Activated naive CD4-positive, alpha-beta T cell treated with anti-CD3 and anti-CD28 coated beads, Interleukin-2, amount 50 U/mL, for 24 hours (primary cell): ENCODE measurements at regions not wholly inside any gene's neighbourhood (a gene's known extent, or its start where the extent isn't known, plus 50 kb on each side); places are given as distances from the start of the nearest gene placed in this dataset.
"Not testable (repeated sequence)": the region's sequence is repeated elsewhere in the genome, so short reads cannot be mapped to it uniquely, and the experiment has no call there.

Experiments
- H3K27ac Mint-ChIP-seq: one replicate; pipeline ENCODE4 v1.8.0; 2021; ENCODE audit warnings: mild to moderate bottlenecking, mixed read lengths
- H3K27me3 Mint-ChIP-seq: one replicate; pipeline ENCODE4 v1.8.0; 2021; ENCODE audit warnings: mixed read lengths
- H3K36me3 Mint-ChIP-seq: one replicate; pipeline ENCODE4 v1.8.0; 2021; ENCODE audit warnings: mixed read lengths
- H3K4me1 Mint-ChIP-seq: one replicate; pipeline ENCODE4 v1.8.0; 2021; ENCODE audit warnings: mixed read lengths
- H3K4me3 Mint-ChIP-seq: one replicate; pipeline ENCODE4 v1.8.0; 2021; ENCODE audit warnings: mild to moderate bottlenecking, mixed read lengths
- H3K9me3 Mint-ChIP-seq: one replicate; pipeline ENCODE4 v1.8.0; 2021; ENCODE audit warnings: mixed read lengths

- Mint-ChIP-seq H3K27me3 (peaks cover 11% of the 10 kb centered on the region), H3K4me3 (peak overlapping the region; percentile 47), H3K27ac (peak overlapping the region; percentile 92), H3K9me3 (peaks cover 6% of the 10 kb centered on the region), H3K36me3 (no peaks in the 10 kb centered on the region), H3K4me1 (peaks cover 15% of the 10 kb centered on the region)
Observed at GRCh38 chr3:39639344-39640236, 169.8 kb upstream of the MYRIP start.

GRCh38 chr3:39641274-39641673 is 168.1 kb upstream of the MYRIP start:
- Mint-ChIP-seq H3K27ac (no peak overlapping the region), H3K27me3 (peaks cover 10% of the 10 kb centered on the region), H3K9me3 (peaks cover 11% of the 10 kb centered on the region), H3K4me3 (no peak overlapping the region), H3K36me3 (no peaks in the 10 kb centered on the region), H3K4me1 (peaks cover 15% of the 10 kb centered on the region)

GRCh38 chr3:39644176-39644575 is 165.2 kb upstream of the MYRIP start:
- Mint-ChIP-seq H3K4me3 (no peak overlapping the region), H3K27ac (no peak overlapping the region)

DNA sequence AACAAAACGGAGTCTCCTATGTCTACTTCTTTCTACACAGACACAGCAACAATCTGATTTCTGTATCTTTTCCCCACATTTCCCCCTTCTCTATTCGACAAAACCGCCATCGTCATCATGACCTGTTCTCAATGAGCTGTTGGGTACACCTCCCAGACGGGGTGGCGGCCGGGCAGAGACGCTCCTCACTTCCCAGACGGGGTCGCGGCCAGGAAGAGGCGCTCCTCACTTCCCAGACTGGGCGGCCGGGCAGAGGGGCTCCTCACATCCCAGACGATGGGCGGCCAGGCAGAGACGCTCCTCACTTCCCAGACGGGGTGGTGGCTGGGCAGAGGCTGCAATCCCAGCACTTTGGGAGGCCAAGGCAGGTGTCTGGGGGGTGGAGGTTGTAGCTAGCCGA is 158.2 kb upstream of the MYRIP start:
- not testable (repeated sequence) for H3K27me3 Mint-ChIP-seq

More at GRCh38 chr3:39644176-39644575, 165.2 kb upstream of the MYRIP start:
- H3K9me3 Mint-ChIP-seq: peaks cover 14% of the 10 kb centered on the region
- H3K36me3 Mint-ChIP-seq: no peaks in the 10 kb centered on the region
- peaks cover 13% of the 10 kb centered on the region for H3K4me1 Mint-ChIP-seq
- H3K27me3 Mint-ChIP-seq: peaks cover 10% of the 10 kb centered on the region

DNA sequence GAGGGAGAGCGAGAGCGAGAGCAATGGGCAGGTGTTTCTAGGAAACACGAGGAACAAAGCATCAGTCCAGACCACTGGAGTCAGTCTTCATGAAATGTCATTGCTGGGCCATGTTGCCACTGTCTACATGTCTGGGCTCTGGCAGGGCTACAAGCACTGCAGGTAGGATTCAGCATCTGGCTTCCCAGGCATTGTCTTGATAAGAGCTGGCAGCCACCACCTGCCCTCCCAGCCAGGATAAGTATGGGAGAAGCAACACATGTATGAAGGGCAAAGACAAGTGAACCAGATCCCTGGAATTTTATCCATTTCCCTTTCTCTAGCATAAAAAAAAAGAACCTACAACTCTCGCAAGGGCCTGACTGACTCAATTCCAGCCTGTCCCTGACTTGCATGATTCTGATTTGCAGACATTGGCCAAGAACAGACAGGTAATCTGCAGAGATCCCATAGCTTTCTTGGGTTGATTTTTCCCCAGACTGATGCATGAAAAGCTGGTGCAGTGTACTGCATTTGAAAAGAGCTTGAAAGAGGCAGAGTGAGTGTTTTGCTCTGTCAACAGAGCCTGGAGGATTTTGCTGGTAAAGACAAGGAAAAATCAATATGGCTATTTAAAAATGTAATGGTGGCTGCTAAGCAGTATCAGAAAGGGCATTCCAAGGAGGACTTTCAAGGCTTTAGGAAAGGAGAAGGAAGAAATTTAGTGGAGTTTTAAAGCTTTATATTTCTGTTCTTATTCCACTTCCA is 157.2 kb upstream of the MYRIP start:
- H3K27me3 Mint-ChIP-seq: peaks cover 1% of the 10 kb centered on the region
- H3K4me1 Mint-ChIP-seq: no peaks in the 10 kb centered on the region
- H3K4me3 Mint-ChIP-seq: no peak overlapping the region
- no peaks in the 10 kb centered on the region for H3K36me3 Mint-ChIP-seq
- H3K27ac Mint-ChIP-seq: no peak overlapping the region
- no peaks in the 10 kb centered on the region for H3K9me3 Mint-ChIP-seq

More for the DNA sequence above, 158.2 kb upstream of the MYRIP start:
- H3K4me3 Mint-ChIP-seq, H3K9me3 Mint-ChIP-seq, H3K36me3 Mint-ChIP-seq, H3K4me1 Mint-ChIP-seq, H3K27ac Mint-ChIP-seq: not testable (repeated sequence)

GRCh38 chr3:39655718-39656117 is 153.7 kb upstream of the MYRIP start:
- not testable (repeated sequence) for H3K27ac Mint-ChIP-seq, H3K9me3 Mint-ChIP-seq, H3K36me3 Mint-ChIP-seq, H3K4me1 Mint-ChIP-seq, H3K4me3 Mint-ChIP-seq, H3K27me3 Mint-ChIP-seq

- no peaks in the 10 kb centered on the region for H3K4me1 Mint-ChIP-seq
- no peaks in the 10 kb centered on the region for H3K36me3 Mint-ChIP-seq
- H3K27me3 Mint-ChIP-seq: peaks cover 1% of the 10 kb centered on the region
- H3K4me3 Mint-ChIP-seq: no peak overlapping the region
- no peaks in the 10 kb centered on the region for H3K9me3 Mint-ChIP-seq
- H3K27ac Mint-ChIP-seq: no peak overlapping the region
Observed at GRCh38 chr3:39657075-39657474, 152.3 kb upstream of the MYRIP start.

GRCh38 chr3:39657775-39658174 is 151.6 kb upstream of the MYRIP start:
- H3K4me1 Mint-ChIP-seq: no peaks in the 10 kb centered on the region
- peaks cover 1% of the 10 kb centered on the region for H3K27me3 Mint-ChIP-seq
- no peak overlapping the region for H3K4me3 Mint-ChIP-seq
- no peak overlapping the region for H3K27ac Mint-ChIP-seq
- no peaks in the 10 kb centered on the region for H3K36me3 Mint-ChIP-seq
- no peaks in the 10 kb centered on the region for H3K9me3 Mint-ChIP-seq

GRCh38 chr3:39664931-39665330 is 144.5 kb upstream of the MYRIP start:
- no peaks in the 10 kb centered on the region for H3K4me1 Mint-ChIP-seq
- no peaks in the 10 kb centered on the region for H3K36me3 Mint-ChIP-seq
- H3K27me3 Mint-ChIP-seq: peaks cover 2% of the 10 kb centered on the region
- no peak overlapping the region for H3K4me3 Mint-ChIP-seq
- no peak overlapping the region for H3K27ac Mint-ChIP-seq
- H3K9me3 Mint-ChIP-seq: no peaks in the 10 kb centered on the region

GRCh38 chr3:39665441-39665840 is 144.0 kb upstream of the MYRIP start:
- H3K27me3 Mint-ChIP-seq: peaks cover 2% of the 10 kb centered on the region
- no peaks in the 10 kb centered on the region for H3K36me3 Mint-ChIP-seq
- H3K9me3 Mint-ChIP-seq: no peaks in the 10 kb centered on the region
- no peaks in the 10 kb centered on the region for H3K4me1 Mint-ChIP-seq
- H3K27ac Mint-ChIP-seq: no peak overlapping the region
- H3K4me3 Mint-ChIP-seq: no peak overlapping the region

- H3K27ac Mint-ChIP-seq: no peak overlapping the region
- no peaks in the 10 kb centered on the region for H3K4me1 Mint-ChIP-seq
- H3K36me3 Mint-ChIP-seq: no peaks in the 10 kb centered on the region
- H3K9me3 Mint-ChIP-seq: no peaks in the 10 kb centered on the region
- peaks cover 4% of the 10 kb centered on the region for H3K27me3 Mint-ChIP-seq
- H3K4me3 Mint-ChIP-seq: no peak overlapping the region
Observed at GRCh38 chr3:39668420-39668819, 141.0 kb upstream of the MYRIP start.

GRCh38 chr3:39671116-39671515 is 138.3 kb upstream of the MYRIP start:
- Mint-ChIP-seq H3K36me3 (no peaks in the 10 kb centered on the region), H3K9me3 (no peaks in the 10 kb centered on the region), H3K27me3 (peaks cover 4% of the 10 kb centered on the region), H3K27ac (no peak overlapping the region), H3K4me1 (no peaks in the 10 kb centered on the region), H3K4me3 (no peak overlapping the region)

DNA sequence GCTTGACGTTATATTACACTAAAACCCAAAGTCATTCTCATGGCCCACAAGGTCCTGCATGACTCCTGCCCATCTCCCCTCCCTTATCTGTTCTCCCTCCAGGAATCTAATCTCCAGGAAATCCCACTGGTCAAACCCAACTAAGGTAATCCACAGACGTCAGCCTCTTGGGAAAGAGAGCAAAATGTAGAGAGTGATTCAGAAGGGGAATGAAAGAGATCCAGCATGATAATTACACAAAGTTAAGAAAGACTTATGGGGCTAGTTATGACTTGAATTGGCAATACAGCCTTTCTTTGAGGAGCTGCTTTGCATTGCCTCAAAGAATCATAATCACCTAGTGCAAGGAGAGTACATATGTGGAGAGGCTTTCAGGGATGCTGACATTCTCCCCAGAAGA is 137.8 kb upstream of the MYRIP start:
- Mint-ChIP-seq H3K4me1 (no peaks in the 10 kb centered on the region), H3K27ac (no peak overlapping the region), H3K9me3 (no peaks in the 10 kb centered on the region), H3K27me3 (peaks cover 4% of the 10 kb centered on the region), H3K36me3 (no peaks in the 10 kb centered on the region), H3K4me3 (no peak overlapping the region)

- H3K27me3 Mint-ChIP-seq: peaks cover 6% of the 10 kb centered on the region
- H3K27ac Mint-ChIP-seq: no peak overlapping the region
- no peak overlapping the region for H3K4me3 Mint-ChIP-seq
- H3K4me1 Mint-ChIP-seq: no peaks in the 10 kb centered on the region
- no peaks in the 10 kb centered on the region for H3K36me3 Mint-ChIP-seq
- H3K9me3 Mint-ChIP-seq: no peaks in the 10 kb centered on the region
Observed at GRCh38 chr3:39705351-39705900, 104.0 kb upstream of the MYRIP start.

- Mint-ChIP-seq H3K4me1 (no peaks in the 10 kb centered on the region), H3K27ac (no peak overlapping the region), H3K9me3 (no peaks in the 10 kb centered on the region), H3K36me3 (no peaks in the 10 kb centered on the region), H3K27me3 (peaks cover 8% of the 10 kb centered on the region), H3K4me3 (no peak overlapping the region)
Observed at GRCh38 chr3:39707314-39707909, 102.0 kb upstream of the MYRIP start.
